IMR-90 (cell line): ENCODE measurements at regions not wholly inside any gene's neighbourhood (a gene's known extent, or its start where the extent isn't known, plus 50 kb on each side); places are given as distances from the start of the nearest gene placed in this dataset.
A peak's percentile ranks its signal among the peaks of the same experiment; 100 is the strongest.

Source experiments
- ATAC-seq: fragments of 200-7000 bp; cut with Tn5 transposase; 2 replicates; pipeline ENCODE4 v1.9.1; 2020; ENCODE audit warnings: low read depth, mild to moderate bottlenecking, moderate library complexity
- BruUV-seq: library from RNA; stranded (reverse); fragments of 400-500 nt; replicated peaks from 2 replicates; lab custom pipeline; 2021; lab: Mats Ljungman, UMichigan
- CTCF ChIA-PET: fragments of 300-600 bp; formaldehyde crosslinking; extraction: SDS; loops from one replicate; lab custom pipeline; 2021; ENCODE audit warnings: antibody characterized with exemption; lab: Yijun Ruan, JAX
- POLR2A ChIA-PET: fragments of 300-600 bp; sonication (Branson Sonifier 250); formaldehyde crosslinking; loops from one replicate; lab custom pipeline; 2022; ENCODE audit warnings: antibody characterized with exemption; ENCODE audit not compliant: unreplicated experiment; lab: Charles Lee
- DNase-seq: peaks from one replicate; pipeline ENCODE4 v3.0.0; 2013
- H2AFZ ChIP-seq: replicated peaks from 2 replicates; pipeline ENCODE3; 2013; ENCODE audit warnings: low read length, mild to moderate bottlenecking; ENCODE audit not compliant: poor library complexity
- H2AK5ac ChIP-seq: 2 replicates; pipeline ENCODE4 v1.6.1; 2013; ENCODE audit warnings: low read depth, low read length, inconsistent platforms
- H2AK9ac ChIP-seq: replicated peaks from 2 replicates; pipeline ENCODE3; 2013; ENCODE audit warnings: mild to moderate bottlenecking, low read depth, low read length, moderate library complexity; ENCODE audit not compliant: poor library complexity
- H2BK120ac ChIP-seq: 2 replicates; pipeline ENCODE4 v1.6.1; 2013; ENCODE audit warnings: low read depth, low read length, inconsistent platforms
- H2BK15ac ChIP-seq: 3 replicates; pipeline ENCODE4 v1.6.1; 2013; ENCODE audit warnings: low read depth, low read length, inconsistent platforms
- H2BK20ac ChIP-seq: 2 replicates; pipeline ENCODE4 v1.6.1; 2013; ENCODE audit warnings: low read depth, mild to moderate bottlenecking, inconsistent platforms, low read length, moderate library complexity
- H2BK5ac ChIP-seq: 2 replicates; pipeline ENCODE4 v1.6.1; 2013; ENCODE audit warnings: mild to moderate bottlenecking, low read depth, low read length, inconsistent platforms; ENCODE audit not compliant: poor library complexity, severe bottlenecking
- H3K14ac ChIP-seq: replicated peaks from 2 replicates; pipeline ENCODE4 v1.6.1; 2013; ENCODE audit warnings: low read depth, low read length, inconsistent platforms
- H3K18ac ChIP-seq: 2 replicates; pipeline ENCODE4 v1.6.1; 2013; ENCODE audit warnings: low read depth, low read length, control low read depth
- H3K23ac ChIP-seq: 2 replicates; pipeline ENCODE4 v1.6.1; 2013; ENCODE audit warnings: low read depth, low read length, inconsistent platforms
- H3K27ac ChIP-seq: 2 replicates; pipeline ENCODE4 v1.5.1; 2013; ENCODE audit warnings: mild to moderate bottlenecking, control low read depth, low read length; ENCODE audit not compliant: insufficient read depth
- H3K27me3 ChIP-seq: 2 replicates; pipeline ENCODE4 v1.6.1; 2013; ENCODE audit warnings: low read length; ENCODE audit not compliant: control insufficient read depth, insufficient read depth
- H3K36me3 ChIP-seq: 2 replicates; pipeline ENCODE4 v1.6.1; 2013; ENCODE audit warnings: low read length, mixed read lengths; ENCODE audit not compliant: control insufficient read depth, insufficient read depth
- H3K4ac ChIP-seq: 2 replicates; pipeline ENCODE4 v1.6.1; 2013; ENCODE audit warnings: low read depth, low read length, inconsistent platforms
- H3K4me1 ChIP-seq: 2 replicates; pipeline ENCODE4 v1.6.1; 2013; ENCODE audit warnings: low read length, mixed read lengths; ENCODE audit not compliant: control insufficient read depth, insufficient read depth
- H3K4me2 ChIP-seq: 2 replicates; pipeline ENCODE4 v1.6.1; 2013; ENCODE audit warnings: low read depth, mild to moderate bottlenecking, control low read depth, low read length, moderate library complexity
- H3K4me3 ChIP-seq: 2 replicates; pipeline ENCODE4 v1.5.1; 2013; ENCODE audit warnings: low read depth, mild to moderate bottlenecking, control low read depth, low read length, moderate library complexity; ENCODE audit not compliant: insufficient read depth
- H3K56ac ChIP-seq: 2 replicates; pipeline ENCODE4 v1.6.1; 2013; ENCODE audit warnings: low read length, inconsistent platforms; ENCODE audit not compliant: insufficient read depth; ENCODE audit errors: extremely low read depth
- H3K79me1 ChIP-seq, 2 experiments: 2 replicates each; pipeline ENCODE4 v1.6.1; 2013; ENCODE audit warnings: low read length in 2 of 2, inconsistent platforms in 1 of 2, low read depth in 1 of 2
- H3K9ac ChIP-seq: 2 replicates; pipeline ENCODE4 v1.6.1; 2013; ENCODE audit warnings: low read depth, low read length, control low read depth
- H3K9me1 ChIP-seq: 2 replicates; pipeline ENCODE4 v1.6.1; 2013; ENCODE audit warnings: low read length, inconsistent platforms; ENCODE audit not compliant: insufficient read depth
- H3K9me3 ChIP-seq: 2 replicates; pipeline ENCODE4 v1.6.1; 2013; ENCODE audit warnings: low read length; ENCODE audit not compliant: control insufficient read depth, insufficient read depth
- H4K20me1 ChIP-seq: 2 replicates; pipeline ENCODE4 v1.6.1; 2013; ENCODE audit warnings: low read length, inconsistent platforms; ENCODE audit not compliant: insufficient read depth
- H4K5ac ChIP-seq: 2 replicates; pipeline ENCODE4 v1.6.1; 2013; ENCODE audit warnings: mild to moderate bottlenecking, low read depth, low read length, control low read depth
- H4K8ac ChIP-seq, 2 experiments: 2 replicates each; pipeline ENCODE4 v1.6.1; 2013; ENCODE audit warnings: low read depth in 2 of 2, low read length in 2 of 2, control low read depth in 1 of 2, inconsistent platforms in 1 of 2
- H4K91ac ChIP-seq: 2 replicates; pipeline ENCODE4 v1.6.1; 2013; ENCODE audit warnings: low read depth, low read length, inconsistent platforms; ENCODE audit not compliant: insufficient read depth
- CHD1 ChIP-seq: IDR thresholded peaks from 2 replicates; pipeline ENCODE4 v1.6.1; 2012; ENCODE audit warnings: low read depth, low read length, improper control_type of control experiment
- FOS ChIP-seq: fragments of 150-350 bp; IDR thresholded peaks from 2 replicates; pipeline ENCODE4 v1.6.1; 2016; ENCODE audit warnings: low read depth, low read length
- NFE2L2 ChIP-seq: fragments of 150-350 bp; IDR thresholded peaks from 2 replicates; pipeline ENCODE4 v1.6.1; 2016; ENCODE audit warnings: low read depth, mild to moderate bottlenecking, low read length
- RAD21 ChIP-seq: IDR thresholded peaks from 2 replicates; pipeline ENCODE4 v1.6.1; 2012; ENCODE audit warnings: low read length, improper control_type of control experiment
- WGBS, 2 experiments: methylation state at CpG; one replicate each; pipeline versions ENCODE4 v1.1.5 to v1.1.7; 2013; ENCODE audit warnings: missing lambda C conversion rate in 2 of 2; ENCODE audit not compliant: insufficient read length in 1 of 2; ENCODE audit errors: extremely low coverage in 2 of 2; 5-methylcytosine and 5-hydroxymethylcytosine counted together
- dilution Hi-C: fragments of 300-500 bp; cut with HindIII; formaldehyde crosslinking; loops from one replicate; pipeline ENCODE4 v1.14.3; 2018; ENCODE audit warnings: low sequenced_read_pairs; ENCODE audit not compliant: unreplicated experiment
- in situ Hi-C: fragments of 300-500 bp; cut with MboI; formaldehyde crosslinking; loops from 3 replicates; pipeline ENCODE4 v1.14.3; 2019; ENCODE audit warnings: low sequenced_read_pairs, inconsistent platforms, mixed read lengths
- intact Hi-C: fragments of 100-400 bp; cut with micrococcal nuclease; formaldehyde crosslinking; loops from 2 replicates; pipeline ENCODE4 v1.10.0; 2022
- TF ChIP-seq, protein P1 (sequence below): conservative IDR thresholded peaks from 2 replicates; pipeline ENCODE4 v1.5.1; 2012; ENCODE audit warnings: mild to moderate bottlenecking, low read depth, low read length, improper control_type of control experiment

DNA sequence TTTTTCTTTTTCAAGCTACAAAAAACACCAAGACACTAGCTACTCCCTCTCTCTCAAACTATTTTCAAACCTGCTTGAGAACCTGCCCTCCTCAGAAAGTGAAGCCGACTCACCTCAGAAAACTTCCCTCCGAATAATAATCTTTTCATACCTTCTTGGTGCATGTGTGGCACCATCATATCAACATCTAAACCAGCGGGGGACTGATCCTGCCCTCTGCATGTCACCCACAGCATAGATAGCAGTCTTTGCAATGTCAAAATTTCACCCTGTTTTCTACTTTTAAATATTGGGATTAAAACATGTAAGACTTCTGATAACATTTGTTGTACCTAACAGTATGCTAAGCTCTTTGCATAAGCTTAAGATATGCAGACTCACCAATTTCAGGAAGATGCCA, 1260.3 kb downstream of the PLA2G4A start:
- Histone ChIP-seq H2AFZ (peak overlapping the region; percentile 82), H3K79me1 (no peaks in the 10 kb centered on the region), H3K56ac (no peak overlapping the region), H2BK120ac (peak overlapping the region; percentile 94), H3K9ac (no peak overlapping the region), H3K27ac (0 out of 2 replicates have a peak overlapping the region, but pooled peaks have one; percentile 17), H2BK15ac (peak overlapping the region; percentile 81; the same call in 2 of the 3 replicates), H3K9me3 (peaks cover 3% of the 10 kb centered on the region; the same call in 1 of the 2 replicates), H3K14ac (peak overlapping the region; percentile 66; the same call in 1 of the 2 replicates), H3K4ac (peak overlapping the region; percentile 90), H3K23ac (peak overlapping the region; percentile 18; the same call in 1 of the 2 replicates), H3K4me1 (peaks cover 6% of the 10 kb centered on the region), H3K9me1 (no peaks in the 10 kb centered on the region; the same call in 1 of the 2 replicates), H3K27me3 (no peaks in the 10 kb centered on the region), H2AK9ac (no peak overlapping the region), H4K5ac (peak overlapping the region; percentile 90; the same call in 1 of the 2 replicates), H2BK5ac (peak overlapping the region; percentile 62), H2AK5ac (peak overlapping the region; percentile 42; the same call in 1 of the 2 replicates), H3K36me3 (no peaks in the 10 kb centered on the region), H3K18ac (peak overlapping the region; percentile 94), H2BK20ac (peak overlapping the region; percentile 96), H3K4me2 (no peak overlapping the region), H4K8ac (peak overlapping the region; percentile 52 to 70), H3K4me3 (no peak overlapping the region), H4K91ac (peak overlapping the region; percentile 71; the same call in 1 of the 2 replicates), H4K20me1 (no peaks in the 10 kb centered on the region; the same call in 1 of the 2 replicates)
- ATAC-seq, result no peak
- in situ Hi-C loops (no loop called here), dilution Hi-C loops (no loop called here), intact Hi-C loops (no loop called here)
- WGBS, 2 experiments, result 50% methylated on average over 1 of the region's 3 CpGs; no CpG with 5 or more reads in 1 of the 2 experiments
- BruUV-seq, result no TSS peak
- DNase-seq, result no peak
- TF ChIP-seq FOS (no peak), NFE2L2 (no peak), CHD1 (no peak), RAD21 (no peak)
- TF ChIP-seq, protein P1, sequence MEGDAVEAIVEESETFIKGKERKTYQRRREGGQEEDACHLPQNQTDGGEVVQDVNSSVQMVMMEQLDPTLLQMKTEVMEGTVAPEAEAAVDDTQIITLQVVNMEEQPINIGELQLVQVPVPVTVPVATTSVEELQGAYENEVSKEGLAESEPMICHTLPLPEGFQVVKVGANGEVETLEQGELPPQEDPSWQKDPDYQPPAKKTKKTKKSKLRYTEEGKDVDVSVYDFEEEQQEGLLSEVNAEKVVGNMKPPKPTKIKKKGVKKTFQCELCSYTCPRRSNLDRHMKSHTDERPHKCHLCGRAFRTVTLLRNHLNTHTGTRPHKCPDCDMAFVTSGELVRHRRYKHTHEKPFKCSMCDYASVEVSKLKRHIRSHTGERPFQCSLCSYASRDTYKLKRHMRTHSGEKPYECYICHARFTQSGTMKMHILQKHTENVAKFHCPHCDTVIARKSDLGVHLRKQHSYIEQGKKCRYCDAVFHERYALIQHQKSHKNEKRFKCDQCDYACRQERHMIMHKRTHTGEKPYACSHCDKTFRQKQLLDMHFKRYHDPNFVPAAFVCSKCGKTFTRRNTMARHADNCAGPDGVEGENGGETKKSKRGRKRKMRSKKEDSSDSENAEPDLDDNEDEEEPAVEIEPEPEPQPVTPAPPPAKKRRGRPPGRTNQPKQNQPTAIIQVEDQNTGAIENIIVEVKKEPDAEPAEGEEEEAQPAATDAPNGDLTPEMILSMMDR, result no peak
- CTCF ChIA-PET, result no interaction called here
- POLR2A ChIA-PET, result no interaction called here
